ENCODE measurements at regions not wholly inside any gene's neighbourhood (a gene's known extent, or its start where the extent isn't known, plus 50 kb on each side); places are given as distances from the start of the nearest gene placed in this dataset.

DNA sequence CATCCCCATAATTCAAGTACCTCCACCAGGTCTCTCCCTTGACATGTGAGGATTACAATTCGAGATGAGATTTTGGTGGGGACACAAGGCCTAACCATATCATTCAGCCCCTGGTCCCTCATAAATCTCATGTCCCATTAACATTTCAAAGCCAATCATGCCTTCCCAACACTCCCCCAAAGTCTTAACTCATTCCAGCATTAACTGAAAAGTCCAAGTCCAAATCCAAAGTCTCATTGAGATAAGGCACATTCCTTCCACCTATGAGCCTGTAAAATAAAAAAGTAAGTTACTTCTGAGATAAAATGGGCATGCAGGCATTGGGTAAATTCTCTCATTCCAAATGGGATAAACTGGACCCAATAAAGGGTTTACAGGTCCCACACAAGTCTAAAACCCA, 849.7 kb downstream of the BCL11A start:
- no peak for DNase-seq

DNA sequence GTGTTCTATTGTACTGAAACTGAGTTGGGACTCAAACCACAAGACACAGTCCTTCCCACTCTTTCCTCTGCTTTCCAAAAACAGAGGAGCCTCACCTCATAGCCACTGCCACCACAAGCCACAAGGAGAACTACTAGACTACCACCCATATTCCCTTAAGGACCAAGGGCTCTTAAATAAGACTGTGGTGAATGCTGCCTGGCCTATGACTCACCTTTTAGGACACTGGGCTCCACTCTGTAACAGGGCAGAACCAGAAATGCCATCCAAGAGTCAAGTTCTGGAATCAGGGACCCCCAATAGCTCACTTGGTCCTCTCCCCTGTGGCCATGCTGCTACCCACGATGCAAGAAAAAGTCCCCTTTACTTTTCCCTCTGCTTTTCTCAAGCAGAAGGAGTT, 851.4 kb downstream of the BCL11A start:
- no peak for DNase-seq

DNA sequence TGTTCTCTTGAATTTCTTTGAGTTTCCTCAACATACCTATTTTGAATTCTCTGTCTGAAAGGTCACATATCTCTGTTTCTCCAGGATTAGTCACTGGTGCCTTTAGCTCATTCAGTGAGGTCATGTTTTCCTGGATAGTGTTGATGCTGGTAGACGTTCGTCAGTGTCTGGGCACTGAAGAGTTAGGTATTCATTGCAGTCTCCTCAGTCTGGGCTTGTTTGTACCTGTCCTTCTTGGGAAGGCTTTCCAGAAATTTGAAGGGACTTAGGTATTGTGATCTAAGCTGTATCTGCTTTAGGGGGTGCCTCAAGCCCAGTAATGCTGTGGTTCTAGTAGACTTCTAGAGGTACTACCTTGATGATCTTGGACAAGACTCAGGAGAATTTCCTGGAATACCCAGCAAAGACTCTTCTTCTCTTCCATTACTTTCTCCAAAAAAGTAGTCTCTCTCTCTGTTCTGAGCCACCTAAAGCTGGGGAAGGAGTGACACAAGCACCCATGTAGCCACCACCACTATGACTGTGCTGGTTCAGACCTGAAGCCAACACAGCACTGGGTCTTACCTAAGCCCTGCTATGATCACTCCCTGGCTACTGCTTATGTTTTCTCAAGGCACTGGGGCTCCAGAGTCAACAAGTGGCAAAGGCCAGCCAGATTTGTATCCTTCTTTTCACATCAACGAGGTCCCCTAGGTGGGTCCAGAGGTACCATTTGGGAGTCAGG, 852.0 kb downstream of the BCL11A start:
- DNase-seq = no peak

DNA sequence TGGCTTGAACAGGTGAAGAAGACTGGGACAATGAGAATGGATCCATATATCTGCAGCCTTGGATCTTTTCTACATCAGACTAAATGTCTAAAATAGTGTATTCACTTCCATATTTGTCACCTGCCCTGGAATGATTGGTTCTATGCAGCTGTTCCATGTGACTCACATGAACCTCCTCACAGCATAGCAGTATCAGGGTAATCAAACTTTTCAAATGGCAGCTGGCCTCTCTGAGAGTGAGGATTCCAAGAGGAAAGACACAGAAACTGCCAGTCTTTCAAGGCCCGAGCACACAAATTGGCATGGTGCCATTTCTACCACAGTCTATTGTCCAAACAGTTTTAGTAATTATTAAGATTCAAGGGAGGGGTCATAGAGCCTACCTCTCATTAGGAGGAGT, 859.3 kb downstream of the BCL11A start:
- no peak for DNase-seq

DNA sequence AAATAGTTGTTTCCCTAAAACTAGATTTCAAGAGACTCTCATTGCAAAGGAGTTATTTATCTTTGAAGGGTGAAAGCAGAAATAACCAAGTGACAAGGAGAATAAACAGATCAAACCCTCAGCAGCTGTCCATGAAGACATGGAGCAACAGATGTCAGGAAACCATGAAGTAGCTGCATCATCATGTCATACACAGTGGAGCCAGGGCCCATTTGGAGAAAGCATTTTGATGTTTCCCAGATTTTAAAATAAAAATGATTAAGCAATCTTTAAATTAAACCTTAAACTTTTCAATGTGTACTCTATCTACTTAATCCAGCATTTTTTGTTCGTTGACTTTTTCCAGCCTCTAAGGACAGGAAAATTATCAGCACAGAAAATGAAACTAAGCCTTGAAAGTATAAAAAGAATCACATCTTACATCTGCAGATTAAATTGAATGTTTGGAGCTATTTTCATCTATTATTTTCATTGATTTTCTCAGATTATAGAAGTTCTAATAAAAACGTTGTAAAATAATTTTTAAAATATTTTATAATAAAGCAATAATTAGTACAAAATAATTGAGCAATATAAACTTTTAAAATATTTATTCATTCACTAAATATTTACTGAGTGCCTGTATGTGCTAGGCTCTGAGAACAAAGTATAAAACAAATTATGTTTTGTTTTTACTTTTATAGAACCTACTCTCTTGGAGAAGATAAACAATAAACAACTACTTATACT, 860.1 kb downstream of the BCL11A start:
- DNase-seq = no peak

DNA sequence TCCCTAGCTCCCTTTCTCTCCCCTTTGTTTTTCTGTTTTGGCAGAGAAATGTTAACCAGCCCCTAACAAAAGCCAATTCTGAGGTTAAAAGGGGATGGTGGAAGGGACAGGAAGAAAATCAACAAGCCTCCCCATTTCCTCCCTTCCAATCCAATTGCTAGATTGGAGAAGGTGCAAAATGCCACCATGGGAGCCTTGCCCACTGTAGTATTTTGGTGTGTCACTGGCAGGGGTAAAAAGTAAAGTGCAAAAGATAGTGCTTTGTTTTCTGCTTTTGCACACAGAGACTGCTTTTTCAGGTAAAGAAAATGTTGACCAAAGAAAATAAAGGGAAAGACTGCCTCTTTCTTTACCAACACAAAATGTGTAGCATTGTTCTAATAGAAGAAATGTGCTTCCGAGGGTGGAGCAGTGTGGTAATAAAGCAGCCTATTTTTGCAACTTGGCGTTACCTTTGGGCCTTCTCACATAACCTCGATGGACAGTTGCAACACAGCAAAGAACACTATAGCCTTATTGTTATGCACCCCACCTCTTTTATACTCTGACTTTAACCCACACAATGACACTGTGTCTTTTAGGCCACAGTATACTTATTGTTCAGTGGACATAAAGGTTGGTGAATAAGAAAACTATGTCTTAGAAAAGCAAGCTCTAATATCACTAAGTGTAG, 861.8 kb downstream of the BCL11A start:
- no peak for DNase-seq

DNA sequence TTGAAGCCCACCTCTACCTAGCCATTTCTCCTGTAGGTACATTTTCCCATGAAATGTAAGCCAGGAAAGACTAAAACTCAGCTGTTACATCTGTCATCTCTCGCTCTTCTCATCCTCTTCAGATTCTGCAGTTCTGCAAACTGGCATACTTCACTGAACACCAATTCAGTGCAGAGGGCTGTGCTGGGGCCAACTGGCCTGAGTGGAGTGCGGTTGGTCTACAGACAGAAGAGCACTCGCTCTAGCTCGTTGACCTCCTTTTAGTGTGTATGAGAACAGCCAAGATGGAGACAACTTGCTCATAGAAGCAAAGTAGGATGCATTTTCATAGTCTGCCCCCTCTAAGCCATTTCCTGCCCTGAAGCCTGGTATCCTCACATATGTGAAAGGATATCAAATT, 862.6 kb downstream of the BCL11A start:
- DNase-seq = no peak

DNA sequence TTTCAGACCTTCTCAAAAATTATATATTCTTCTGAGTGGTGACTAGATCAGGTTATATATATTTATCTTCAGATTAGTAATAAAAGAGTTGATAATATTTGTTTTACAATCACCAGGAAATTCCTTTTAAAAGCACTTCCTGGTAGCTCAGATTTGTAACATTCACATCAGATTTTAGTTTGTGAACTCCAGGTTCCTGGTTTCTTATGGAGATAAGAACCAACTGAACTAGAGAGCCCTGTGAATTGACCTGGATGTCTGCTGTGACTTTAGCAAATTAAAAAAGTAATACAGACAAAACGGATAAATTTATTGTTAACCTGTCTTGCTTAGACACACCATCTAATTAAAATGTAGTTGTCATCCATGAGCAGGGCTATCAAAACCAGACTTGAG, 868.7 kb downstream of the BCL11A start:
- DNase-seq = no peak

DNA sequence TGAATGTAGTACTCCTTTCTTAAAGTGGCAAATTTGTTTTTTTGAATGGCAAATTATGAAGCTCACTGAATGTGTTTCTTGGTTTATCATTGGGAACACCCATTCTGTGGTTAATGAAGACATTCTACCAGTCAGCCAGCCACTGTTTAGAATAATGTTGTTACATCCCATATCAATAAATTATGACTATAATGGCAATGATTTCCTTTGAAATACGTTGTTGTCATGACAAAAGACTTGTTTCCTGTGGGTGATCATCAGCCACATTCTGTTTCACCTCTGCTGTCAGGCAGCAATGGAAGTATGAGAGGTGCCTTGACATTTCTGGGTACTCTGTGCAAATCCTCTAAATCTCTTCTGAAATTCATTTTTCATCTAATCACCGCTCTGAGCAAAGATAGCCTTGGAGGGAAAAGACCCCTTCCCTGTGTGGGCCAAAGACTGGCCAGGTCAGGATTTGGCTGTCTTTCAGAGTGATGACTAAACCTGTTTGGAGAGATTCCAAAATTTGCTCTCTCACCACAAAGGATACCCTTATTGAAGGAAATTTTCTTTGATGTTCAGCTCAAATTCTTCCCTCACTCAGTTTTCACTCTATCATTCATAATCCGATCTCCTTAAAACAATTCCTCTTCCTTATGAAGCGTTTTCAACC, 869.2 kb downstream of the BCL11A start:
- DNase-seq = no peak

DNA sequence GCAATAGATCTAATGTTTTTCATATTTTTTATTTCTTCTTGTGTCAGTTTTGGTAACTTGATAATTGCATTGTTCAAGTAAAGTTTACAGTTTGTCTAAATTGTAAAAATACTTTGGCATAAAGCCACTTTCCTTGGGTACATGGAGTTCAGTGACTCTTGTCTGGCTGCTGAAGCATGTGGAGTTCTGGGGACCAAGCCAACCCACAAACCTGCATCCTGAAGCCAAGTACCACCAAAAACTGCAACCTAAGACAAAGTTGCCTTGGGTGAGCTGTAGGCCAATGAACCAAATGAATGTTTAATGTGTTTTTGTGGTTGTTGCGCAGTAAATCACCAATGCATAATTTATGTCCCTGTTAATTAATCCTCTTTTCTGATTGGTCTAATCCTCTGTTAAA, 872.6 kb downstream of the BCL11A start:
- DNase-seq = no peak

DNA sequence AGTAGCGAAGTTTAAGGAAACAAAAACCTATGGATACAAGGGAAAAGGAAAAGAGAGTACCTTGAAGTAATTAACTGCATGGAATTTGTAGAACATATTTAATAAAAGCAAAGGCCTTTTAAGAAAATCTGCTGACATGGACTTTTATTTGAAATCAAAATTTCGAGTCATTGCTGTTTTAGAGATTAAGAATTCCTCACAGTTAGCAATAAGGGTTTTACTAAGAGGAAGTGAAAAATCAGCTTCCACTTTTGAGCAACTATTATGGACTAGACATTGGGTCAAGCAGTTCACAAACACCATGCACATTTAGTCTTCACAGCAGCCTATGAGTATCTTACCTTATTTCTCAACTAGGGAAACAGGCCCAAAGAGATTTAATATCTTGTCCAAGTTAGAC, 876.3 kb downstream of the BCL11A start:
- DNase-seq = no peak

DNA sequence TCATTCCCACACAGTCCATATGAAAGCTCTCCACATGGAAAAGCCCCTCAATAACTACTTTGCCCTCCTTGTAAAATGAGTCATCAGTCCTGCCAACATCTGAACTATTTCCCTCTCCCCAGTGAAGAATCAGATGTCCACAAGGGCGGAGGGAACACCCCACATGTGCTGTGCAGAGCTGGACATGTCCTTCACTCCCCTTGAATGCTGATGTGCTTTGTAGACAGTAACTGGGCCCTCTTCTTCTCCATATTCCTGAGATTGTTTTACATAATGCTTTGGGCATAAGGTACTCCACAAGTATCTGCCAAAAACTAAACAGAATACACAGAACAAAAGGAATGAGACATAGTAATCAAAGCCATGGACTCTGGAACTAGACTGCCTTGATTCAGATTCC, 879.4 kb downstream of the BCL11A start:
- no peak for DNase-seq

DNA sequence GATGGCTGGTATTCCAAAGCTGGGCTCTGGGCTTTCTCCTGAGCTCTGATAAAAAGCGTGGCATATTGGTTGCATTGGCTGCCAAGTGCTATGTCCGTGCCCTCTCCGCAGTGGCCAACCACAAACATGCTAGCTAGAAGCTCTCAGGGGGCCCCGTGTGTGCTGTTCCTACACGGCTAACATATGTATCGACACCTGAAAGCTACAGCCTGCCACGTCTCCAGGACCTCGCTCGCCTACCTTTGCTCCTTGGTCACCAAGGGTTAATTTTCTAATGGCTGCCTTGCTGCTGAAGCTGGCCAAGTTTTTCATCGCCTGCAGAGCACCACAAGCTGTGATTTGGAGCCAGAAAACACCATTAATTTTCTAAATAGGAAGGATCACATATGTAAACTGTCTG, 888.4 kb downstream of the BCL11A start:
- no peak for DNase-seq

DNA sequence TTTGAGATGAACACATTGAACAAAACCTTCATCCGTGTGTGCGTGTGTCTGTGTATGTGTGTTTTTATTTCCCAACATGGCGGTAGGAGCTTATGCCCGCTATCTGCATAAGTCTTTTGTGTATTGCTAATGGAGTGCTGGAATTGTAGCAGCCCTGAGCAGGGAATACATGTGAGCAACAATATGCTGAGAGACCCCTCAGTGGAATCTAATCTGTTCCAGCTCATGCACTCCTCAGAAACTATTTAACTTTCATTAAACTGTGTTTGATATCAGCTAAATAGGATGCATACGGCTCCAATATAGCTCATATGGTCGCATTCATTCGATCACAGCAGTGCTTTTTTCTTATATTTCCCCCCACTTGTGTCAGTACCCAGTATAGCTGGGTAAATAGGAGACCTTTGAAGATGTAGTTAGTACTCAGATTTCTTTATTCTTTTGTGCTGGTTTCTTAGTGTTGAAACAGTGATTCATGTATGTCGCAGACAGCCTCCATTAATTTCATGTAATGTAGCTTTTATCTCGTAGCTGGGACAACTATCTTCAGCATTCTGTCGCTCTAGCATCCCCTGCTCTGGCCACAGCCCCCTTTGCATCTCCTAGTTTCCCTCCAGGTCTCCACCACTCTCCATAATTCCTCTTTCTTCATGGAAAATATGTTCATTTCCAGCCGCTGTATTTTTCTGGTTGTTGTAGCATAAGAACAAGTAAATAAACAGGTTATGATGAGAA, 891.2 kb downstream of the BCL11A start:
- no peak for DNase-seq

DNA sequence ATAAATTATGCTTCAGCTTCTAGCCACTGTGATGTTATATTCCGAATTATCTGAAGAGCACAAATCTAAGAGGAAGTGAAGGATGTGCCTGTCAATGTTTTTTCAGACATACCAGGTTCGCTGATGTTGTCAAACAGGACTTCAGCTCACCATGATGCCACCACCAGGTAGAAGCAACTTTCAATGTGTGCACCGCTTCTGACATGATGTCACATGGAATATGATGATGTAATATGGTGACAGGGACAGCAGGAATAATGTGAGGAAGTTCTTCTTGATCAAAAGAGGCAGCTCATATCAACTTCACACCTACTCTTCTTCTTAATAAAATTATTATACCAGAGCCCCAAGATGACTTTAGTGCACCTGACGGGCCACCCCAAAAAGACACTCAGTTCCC, 893.2 kb downstream of the BCL11A start:
- DNase-seq = no peak

DNA sequence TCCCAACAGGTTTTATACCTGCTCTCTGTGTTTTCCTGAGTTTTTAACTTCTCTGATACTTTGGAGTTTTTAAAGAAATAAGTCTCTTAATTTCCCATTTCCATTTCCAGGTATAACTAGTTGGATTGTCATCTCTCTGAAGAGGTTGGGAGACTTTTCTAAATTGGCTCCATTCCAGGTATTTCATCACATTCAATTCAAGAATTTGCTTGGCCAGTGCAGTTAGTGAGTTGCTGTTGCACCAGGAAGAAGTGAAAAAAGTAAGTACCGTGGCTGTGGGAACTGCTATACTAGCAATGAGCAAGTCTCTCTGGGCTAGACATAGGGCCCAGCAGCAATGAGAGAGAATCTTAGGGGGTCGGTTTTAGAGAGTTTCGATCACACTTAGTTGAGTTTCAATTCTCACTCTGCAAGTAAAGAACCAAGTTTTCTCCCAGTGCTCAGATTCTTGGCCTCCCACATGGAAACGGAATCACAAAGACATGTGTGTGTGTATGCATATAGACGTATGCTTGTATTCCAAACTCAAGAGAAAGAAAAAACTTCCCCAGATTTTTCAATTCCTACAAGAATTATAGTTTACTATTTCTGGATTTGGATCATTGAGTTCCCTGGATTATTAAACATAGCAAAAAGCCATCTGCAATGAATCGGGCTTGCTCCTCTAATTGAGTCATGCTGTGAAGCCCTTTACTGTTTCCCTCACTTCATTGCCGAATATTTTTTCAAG, 894.4 kb downstream of the BCL11A start:
- no peak for DNase-seq

DNA sequence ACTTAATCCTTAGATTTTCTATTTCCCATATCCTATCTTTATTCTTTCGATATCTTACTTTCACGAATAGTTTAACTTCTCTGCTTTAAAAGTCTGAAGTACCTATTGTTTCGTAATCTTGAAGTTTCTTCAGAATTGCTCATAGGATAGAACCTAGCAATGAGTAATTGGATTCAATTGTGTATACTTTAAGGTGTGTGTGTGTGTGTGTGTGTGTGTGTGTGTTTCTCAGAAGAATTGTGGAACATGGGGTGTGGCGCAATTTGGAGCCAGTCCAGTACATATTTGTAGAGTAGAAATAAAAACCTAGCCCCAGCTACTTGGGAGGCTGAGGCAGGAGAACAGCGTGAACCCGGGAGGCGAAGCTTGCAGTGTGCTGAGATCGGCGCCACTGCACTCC, 897.6 kb downstream of the BCL11A start:
- no peak for DNase-seq

DNA sequence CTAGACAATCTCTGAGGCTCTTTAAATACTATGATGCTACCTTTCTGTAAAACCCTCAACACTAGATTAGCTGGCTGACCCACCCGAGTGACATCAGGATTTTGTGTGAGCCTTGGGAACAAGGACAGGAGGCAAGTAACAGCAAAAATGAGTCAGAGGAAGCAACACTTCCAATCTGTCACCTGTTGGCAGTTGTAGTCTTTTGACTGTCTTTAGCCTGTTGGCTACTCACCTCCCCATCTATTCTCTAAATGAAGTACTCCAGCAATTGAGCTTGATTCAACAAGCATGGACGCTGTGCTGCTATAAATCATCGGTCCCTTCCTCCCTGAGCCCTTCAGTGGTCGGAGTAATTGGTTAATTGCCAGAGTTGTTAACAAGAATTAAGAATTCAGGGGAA, 898.7 kb downstream of the BCL11A start:
- DNase-seq = no peak

DNA sequence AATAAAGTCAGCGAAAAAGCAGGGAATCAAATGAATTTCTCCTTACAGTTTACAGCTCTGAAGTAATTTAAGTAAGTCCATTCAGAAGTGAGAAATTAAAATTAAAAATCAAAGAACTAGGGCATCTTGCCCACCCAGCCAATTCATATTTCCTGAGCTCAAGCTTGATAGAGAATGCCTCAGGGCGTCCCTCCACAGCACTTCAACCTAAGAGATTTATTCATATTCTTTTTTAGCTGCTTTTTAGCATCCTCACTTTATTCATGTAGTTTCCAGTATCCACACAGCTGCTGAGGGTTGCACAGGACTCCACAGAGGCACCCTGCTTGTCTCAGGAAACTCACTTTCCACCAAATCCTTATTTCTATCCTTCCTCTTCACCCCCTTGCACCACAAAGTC, 900.3 kb downstream of the BCL11A start:
- DNase-seq = no peak

DNA sequence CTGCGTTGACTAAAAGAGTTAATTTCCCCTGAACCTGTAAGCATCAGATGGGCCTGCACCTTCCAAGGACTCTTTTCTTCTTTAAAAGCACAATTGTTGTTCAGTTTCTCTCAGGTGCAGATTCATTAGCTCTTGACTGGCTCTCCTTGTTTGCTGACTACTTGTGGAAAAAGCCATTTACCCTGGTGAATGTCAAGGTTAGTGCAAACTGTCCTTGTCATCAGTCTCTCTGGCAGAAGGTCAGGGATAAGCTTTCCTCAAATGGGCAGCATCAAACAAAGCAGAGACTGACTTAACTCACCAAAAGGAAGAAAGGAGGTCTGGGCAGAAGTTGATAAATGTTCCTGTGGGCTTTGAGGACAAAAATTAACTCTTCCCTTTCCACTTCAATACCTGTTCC, 922.7 kb downstream of the BCL11A start:
- no peak for DNase-seq

DNA sequence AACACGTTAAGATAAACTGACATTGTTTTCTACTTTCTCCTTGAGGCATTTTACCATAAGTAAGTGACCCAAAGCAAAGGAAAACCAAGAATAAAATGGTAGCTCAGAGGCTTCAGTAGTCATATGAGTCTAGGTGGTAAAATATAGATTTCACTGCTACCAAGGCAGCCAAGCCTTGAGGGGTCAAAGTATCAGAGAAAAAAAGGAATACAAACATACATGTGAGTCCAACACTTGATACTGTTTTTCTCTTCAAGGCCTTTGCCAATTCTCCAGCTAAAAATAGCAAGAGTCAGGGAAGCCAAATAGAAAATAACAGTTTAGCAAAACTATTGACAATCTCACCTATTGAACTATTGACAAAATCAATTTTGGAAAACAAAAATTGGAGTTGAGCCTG, 925.9 kb downstream of the BCL11A start:
- no peak for DNase-seq

DNA sequence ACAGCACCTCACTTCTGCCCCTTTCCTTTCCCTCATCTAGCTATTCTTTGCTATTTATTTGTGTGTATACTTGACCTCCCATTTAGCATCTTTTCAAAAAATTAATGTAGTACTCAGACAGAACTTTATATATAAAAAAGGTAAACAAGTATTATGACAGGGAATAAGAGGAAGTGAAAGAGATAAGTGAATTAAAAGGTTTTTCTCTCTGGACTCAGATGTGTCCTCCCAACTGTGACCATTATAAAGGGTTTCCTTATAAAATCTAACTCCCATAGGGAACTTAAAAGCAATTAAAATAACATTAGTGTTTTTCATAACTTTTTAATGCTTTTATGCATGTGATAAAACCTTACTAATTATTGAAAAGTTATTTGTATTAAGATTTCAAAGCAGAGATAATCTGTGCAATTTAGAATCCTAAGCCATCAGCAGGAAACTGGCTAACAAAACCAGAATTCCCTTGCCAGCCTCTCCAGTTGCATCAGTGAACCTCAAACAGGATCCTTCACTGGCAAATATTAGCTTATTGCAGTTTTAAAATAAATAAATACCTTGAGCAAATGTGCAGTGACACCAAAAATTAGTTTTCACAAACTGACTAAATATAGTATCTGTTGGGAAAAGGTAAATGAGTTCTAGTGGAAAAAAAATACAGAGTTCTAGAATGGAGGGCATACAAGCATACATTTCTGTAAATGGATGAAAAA, 930.7 kb downstream of the BCL11A start:
- no peak for DNase-seq
